Activated T-helper 2 cell treated with anti-CD3 and anti-CD28 coated beads, Interferon-gamma antibody, Interleukin-2, Interleukin-4, amounts not matched to agents 10 μg/mL and 5 μg/mL and 100 μg/mL, durations not matched to agents 14 hours and 24 hours and 36 hours (primary cell): ENCODE measurements at regions not wholly inside any gene's neighbourhood (a gene's known extent, or its start where the extent isn't known, plus 50 kb on each side); places are given as distances from the start of the nearest gene placed in this dataset.

ENCODE experiments used
- DNase-seq: peaks from one replicate; pipeline ENCODE4 v3.0.0; 2021; ENCODE audit warnings: low spot score
- H3K27ac Mint-ChIP-seq: one replicate; pipeline ENCODE4 v1.8.0; 2021; ENCODE audit warnings: mixed read lengths
- H3K27me3 Mint-ChIP-seq: one replicate; pipeline ENCODE4 v1.8.0; 2021; ENCODE audit warnings: low read depth, mixed read lengths
- H3K36me3 Mint-ChIP-seq: one replicate; pipeline ENCODE4 v1.8.0; 2021; ENCODE audit warnings: low read depth, mixed read lengths
- H3K4me1 Mint-ChIP-seq: one replicate; pipeline ENCODE4 v1.8.0; 2021; ENCODE audit warnings: low read depth, mixed read lengths
- H3K4me3 Mint-ChIP-seq: one replicate; pipeline ENCODE4 v1.8.0; 2021; ENCODE audit warnings: low read depth, mild to moderate bottlenecking, moderate library complexity, mixed read lengths
- H3K9me3 Mint-ChIP-seq: one replicate; pipeline ENCODE4 v1.8.0; 2021; ENCODE audit warnings: mixed read lengths
- intact Hi-C: fragments of 100-400 bp; cut with micrococcal nuclease; formaldehyde crosslinking; loops from one replicate; pipeline ENCODE4 v1.15.1; 2023

DNA sequence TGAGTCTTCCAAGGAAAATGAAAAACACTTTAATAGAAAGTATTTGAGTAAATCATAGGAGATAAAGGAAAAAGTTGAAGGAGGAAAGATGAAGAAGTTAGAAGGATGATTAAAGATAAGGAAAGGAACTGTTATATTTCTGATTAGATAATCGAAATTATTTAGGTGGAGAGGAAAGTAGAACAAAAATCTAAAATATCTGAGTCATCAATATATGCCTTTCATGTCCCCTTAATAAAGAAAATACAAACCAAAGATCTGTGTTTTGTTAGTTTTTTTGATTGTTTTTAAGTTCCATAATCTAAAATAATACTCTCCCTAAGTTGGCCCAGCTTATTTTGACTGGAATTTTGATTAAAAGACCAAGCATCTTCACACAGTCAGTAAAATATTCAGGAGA lies 412.9 kb upstream of the DDX18 start:
- no peaks in the 10 kb centered on the region for H3K36me3 Mint-ChIP-seq
- no peak overlapping the region for H3K27ac Mint-ChIP-seq
- peaks cover 13% of the 10 kb centered on the region for H3K9me3 Mint-ChIP-seq
- H3K4me3 Mint-ChIP-seq, result no peak overlapping the region
- intact Hi-C loops, result no loop called here
- no peak for DNase-seq
- H3K27me3 Mint-ChIP-seq, result no peaks in the 10 kb centered on the region
- no peaks in the 10 kb centered on the region for H3K4me1 Mint-ChIP-seq

DNA sequence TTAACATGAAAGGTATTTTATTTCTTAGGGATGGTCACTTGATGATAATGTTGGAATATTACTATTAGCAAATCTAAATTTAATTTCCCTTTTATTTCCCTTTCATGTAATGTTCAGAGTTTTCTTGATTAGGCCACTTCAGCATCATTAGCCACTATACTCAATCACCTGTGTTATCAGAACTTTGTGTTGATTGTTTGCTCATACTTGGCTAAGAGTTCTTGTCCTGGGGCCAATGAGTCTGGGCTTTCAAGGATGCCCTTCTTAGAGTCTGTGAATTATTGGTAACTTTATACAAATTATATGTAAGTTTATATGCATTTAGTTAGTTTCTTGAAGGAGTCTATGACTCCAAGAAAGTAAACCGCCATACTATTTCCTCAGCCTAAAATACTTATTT lies 408.0 kb upstream of the DDX18 start:
- no peak overlapping the region for H3K27ac Mint-ChIP-seq

DNA sequence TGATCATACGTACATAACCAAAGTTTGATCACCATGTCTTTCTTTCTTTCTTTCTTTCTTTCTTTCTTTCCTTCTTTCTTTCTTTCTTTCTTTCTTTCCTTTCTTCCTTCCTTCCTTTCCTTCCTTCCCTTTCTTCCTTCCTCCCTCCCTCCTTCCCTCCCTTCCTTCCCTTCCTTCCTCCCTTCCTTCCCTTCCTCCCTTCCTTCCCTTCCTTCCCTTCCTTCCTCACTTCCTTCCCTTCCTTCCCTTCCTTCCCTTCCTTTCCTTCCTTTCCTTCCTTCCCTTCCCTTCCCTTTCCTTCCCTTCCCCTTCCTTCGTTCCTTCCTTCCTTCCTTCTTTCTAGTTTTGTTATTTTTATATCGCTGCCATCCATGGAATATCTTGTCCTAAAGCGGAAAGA lies 406.7 kb upstream of the DDX18 start:
- intact Hi-C loops, result no loop called here
- H3K4me3 Mint-ChIP-seq, result no peak overlapping the region
- H3K9me3 Mint-ChIP-seq, result peaks cover 8% of the 10 kb centered on the region
- H3K36me3 Mint-ChIP-seq, result no peaks in the 10 kb centered on the region
- H3K27ac Mint-ChIP-seq, result no peak overlapping the region
- no peaks in the 10 kb centered on the region for H3K4me1 Mint-ChIP-seq
- no peaks in the 10 kb centered on the region for H3K27me3 Mint-ChIP-seq
- DNase-seq, result no peak

More for the DNA sequence above, 408.0 kb upstream of the DDX18 start:
- DNase-seq, result no peak
- Mint-ChIP-seq H3K4me1 (no peaks in the 10 kb centered on the region), H3K4me3 (no peak overlapping the region), H3K36me3 (no peaks in the 10 kb centered on the region), H3K27me3 (no peaks in the 10 kb centered on the region), H3K9me3 (peaks cover 6% of the 10 kb centered on the region)
- intact Hi-C loops, result no loop called here

DNA sequence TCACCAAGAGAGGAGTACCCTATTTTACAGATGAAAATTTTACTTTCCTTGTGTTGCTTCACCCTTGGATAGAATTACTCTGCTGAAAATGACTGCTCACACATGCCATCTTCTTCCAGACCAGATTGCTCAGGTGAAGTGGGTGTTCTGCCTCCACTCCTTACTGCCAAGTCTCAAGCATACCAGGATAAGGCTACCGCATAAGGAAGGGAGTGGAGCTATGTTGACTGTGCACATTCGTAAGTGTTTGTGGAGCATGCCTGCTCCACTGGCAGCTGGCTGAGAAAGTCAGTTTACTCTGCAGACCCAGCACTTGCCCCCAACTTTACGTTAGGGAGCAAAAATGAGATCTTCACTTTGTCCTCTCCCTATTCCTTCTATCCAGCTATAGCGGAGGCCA lies 405.0 kb upstream of the DDX18 start:
- DNase-seq, result no peak
- intact Hi-C loops, result no loop called here
- Mint-ChIP-seq H3K27me3 (no peaks in the 10 kb centered on the region), H3K27ac (no peak overlapping the region), H3K9me3 (peaks cover 8% of the 10 kb centered on the region), H3K4me3 (no peak overlapping the region), H3K4me1 (no peaks in the 10 kb centered on the region), H3K36me3 (no peaks in the 10 kb centered on the region)

DNA sequence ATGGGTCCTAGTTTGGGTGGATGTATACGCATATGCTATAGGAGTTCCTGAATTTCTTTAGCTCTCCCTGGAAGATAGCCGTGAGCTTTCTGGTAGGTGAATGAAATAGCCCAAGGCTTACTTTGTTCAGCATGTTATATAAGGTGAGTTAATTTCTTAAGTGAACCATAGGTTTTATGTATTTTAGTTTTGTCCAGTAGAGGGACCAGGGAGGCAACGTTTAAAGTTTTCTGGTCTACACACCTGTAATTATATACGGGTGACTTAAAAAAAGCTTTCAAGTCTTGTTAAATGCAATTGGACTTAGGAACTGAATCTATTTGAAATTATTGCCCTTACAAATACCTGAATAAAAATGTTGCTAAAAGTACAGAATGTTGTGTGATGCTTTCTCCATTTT lies 402.5 kb upstream of the DDX18 start:
- Mint-ChIP-seq H3K27ac (no peak overlapping the region), H3K4me1 (no peaks in the 10 kb centered on the region), H3K9me3 (peaks cover 11% of the 10 kb centered on the region), H3K4me3 (no peak overlapping the region), H3K27me3 (no peaks in the 10 kb centered on the region), H3K36me3 (no peaks in the 10 kb centered on the region)
- intact Hi-C loops, result no loop called here
- no peak for DNase-seq

DNA sequence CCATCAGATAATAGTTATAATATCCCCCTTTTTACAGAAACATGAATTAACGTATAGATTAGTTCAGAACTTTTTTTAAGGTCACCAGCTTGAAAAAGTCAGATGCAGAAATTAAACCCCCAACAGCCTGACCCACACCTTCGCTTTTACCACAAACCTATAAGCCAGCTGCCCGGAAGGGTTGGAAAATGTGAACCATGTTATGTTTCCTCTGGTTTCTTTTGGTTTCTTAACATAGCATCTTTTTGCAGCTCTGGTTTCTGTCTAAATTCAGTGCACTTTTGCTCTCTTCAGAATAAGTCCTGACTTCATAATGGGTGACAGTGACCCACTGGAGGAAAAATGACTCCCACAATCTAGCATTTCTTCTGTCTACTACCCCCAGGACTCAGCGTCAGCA lies 381.7 kb upstream of the DDX18 start:
- Mint-ChIP-seq H3K4me1 (no peaks in the 10 kb centered on the region), H3K9me3 (peaks cover 8% of the 10 kb centered on the region), H3K4me3 (no peak overlapping the region), H3K27ac (no peak overlapping the region), H3K36me3 (no peaks in the 10 kb centered on the region), H3K27me3 (no peaks in the 10 kb centered on the region)
- no peak for DNase-seq
- intact Hi-C loops, result no loop called here

DNA sequence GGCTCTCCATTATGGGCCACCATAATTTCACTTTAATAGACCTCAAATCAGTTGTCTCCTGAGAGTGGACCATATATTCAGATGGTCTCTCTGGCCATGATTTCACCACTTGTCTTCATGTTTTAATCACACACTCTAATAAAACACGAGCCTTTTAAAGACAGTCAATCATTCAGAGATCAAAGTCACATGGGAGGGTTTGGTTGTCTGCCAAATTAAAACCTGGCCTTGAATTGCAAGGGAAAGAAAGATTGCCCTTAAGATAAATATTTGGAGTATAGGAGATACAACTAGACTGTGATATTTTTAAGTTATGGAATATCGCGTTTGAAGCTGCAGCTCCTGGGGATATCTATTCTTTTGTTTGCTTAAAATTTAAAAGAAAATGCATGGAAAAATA lies 377.8 kb upstream of the DDX18 start:
- peaks cover 8% of the 10 kb centered on the region for H3K9me3 Mint-ChIP-seq
- no peak overlapping the region for H3K27ac Mint-ChIP-seq
- intact Hi-C loops, result no loop called here
- no peaks in the 10 kb centered on the region for H3K36me3 Mint-ChIP-seq
- no peak overlapping the region for H3K4me3 Mint-ChIP-seq
- H3K27me3 Mint-ChIP-seq, result no peaks in the 10 kb centered on the region
- DNase-seq, result no peak
- no peaks in the 10 kb centered on the region for H3K4me1 Mint-ChIP-seq

DNA sequence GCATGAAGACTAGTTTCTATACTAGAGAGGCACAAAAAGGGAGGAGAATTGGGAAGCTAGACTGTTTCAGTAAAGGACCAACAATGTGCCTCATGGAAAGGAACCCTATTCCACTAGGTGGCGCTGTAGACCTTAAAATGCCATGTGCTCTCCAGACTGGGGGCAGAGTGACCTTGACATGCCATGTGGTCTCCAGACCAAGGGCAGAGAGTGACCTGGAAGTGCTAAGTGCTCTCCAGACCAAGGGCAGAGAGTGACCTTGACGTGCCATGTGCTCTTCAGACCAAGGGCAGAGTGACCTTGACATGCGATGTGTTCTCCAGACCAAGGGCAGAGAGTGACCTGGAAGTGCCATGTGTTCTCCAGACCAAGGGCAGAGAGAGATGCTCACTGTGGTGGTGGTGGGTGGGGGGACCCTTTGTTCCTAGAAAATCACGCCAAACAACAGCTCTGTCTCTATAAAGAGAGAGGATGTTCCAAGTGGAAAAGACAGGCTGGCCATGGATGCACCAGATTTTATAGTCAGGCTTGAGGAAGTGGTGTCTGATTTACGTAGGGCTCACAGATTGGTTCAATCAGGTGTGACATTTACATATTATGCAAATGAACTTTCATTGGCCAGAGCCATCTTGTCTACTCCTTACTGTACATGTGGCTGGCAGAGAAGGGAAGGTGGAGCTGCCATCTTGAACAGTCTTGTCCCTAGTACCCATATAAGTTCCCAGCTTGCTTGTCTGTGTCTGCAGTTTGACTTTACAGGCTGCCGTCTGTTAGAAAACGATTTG lies 344.0 kb upstream of the DDX18 start:
- no peak overlapping the region for H3K27ac Mint-ChIP-seq

DNA sequence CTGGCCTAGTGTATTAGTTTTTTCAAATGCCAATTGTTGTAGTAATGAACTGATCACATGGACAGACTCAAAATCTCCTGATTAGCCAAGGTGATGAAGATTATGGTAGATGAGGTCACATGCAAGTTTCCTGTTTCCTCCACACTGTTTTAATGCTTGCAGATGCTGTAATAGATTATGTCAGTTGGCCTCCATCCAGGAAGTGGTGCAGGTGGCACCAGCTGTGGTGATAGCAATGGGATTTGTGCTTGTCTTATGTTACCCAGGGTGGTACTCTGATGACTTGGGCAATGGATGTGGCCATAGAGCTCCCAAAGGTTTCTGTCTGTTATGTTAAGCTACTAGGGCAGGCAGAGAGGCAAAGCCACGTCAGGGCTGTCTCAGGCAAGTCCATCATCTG lies 332.9 kb upstream of the DDX18 start:
- no peak overlapping the region for H3K4me3 Mint-ChIP-seq
- no peak overlapping the region for H3K27ac Mint-ChIP-seq
- H3K27me3 Mint-ChIP-seq, result no peaks in the 10 kb centered on the region
- H3K9me3 Mint-ChIP-seq, result peaks cover 8% of the 10 kb centered on the region
- H3K36me3 Mint-ChIP-seq, result no peaks in the 10 kb centered on the region
- intact Hi-C loops, result no loop called here
- no peaks in the 10 kb centered on the region for H3K4me1 Mint-ChIP-seq
- DNase-seq, result no peak

More for the DNA sequence above, 344.0 kb upstream of the DDX18 start:
- DNase-seq, result no peak
- Mint-ChIP-seq H3K9me3 (peaks cover 5% of the 10 kb centered on the region), H3K4me1 (no peaks in the 10 kb centered on the region), H3K27me3 (no peaks in the 10 kb centered on the region), H3K4me3 (no peak overlapping the region), H3K36me3 (no peaks in the 10 kb centered on the region)
- intact Hi-C loops, result loop anchor here (10.0 kb wide), 1 partner anchor 304 kb away; no protein-coding TSS in a partner anchor

DNA sequence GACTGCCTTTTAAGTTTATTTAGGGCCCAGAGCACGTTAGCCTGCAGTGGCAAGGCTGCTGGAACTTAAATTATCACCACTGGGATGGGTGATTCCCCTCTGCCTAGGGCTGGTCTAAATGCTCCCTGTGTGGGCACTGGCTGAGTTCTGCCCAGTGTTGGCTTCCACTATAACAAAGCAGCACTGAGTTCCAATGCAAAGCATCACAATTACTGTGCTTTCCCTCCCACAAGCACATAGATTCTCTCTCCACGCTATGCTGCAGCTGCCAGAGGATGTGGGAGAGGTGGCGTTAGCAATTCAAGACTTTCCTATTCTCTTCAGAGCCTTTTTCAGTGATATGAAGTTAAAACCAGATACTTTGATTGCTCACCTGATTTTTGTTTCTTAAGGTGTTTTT lies 328.9 kb upstream of the DDX18 start:
- Mint-ChIP-seq H3K36me3 (no peaks in the 10 kb centered on the region), H3K27ac (no peak overlapping the region), H3K9me3 (no peaks in the 10 kb centered on the region), H3K27me3 (no peaks in the 10 kb centered on the region), H3K4me1 (no peaks in the 10 kb centered on the region), H3K4me3 (no peak overlapping the region)
- intact Hi-C loops, result no loop called here
- no peak for DNase-seq

DNA sequence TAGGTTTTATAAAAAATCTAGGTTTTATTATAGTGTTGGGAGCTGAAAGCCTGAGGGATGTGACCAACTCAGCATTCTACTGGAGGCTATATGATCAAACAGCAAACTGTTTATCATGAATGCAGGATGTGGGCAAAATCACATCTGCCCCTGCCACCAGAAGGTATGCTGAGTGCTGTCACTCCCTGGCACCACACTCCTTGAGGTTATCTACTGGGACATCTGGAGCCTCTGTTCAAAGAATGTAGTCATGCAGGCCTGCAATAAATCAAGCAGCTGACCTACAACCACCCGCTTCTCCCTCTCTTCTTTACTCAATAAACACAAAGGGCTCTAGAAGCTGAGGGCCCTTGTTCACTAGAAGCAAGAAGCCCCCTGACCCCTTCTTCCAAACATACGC lies 328.4 kb upstream of the DDX18 start:
- Mint-ChIP-seq H3K27me3 (no peaks in the 10 kb centered on the region), H3K9me3 (no peaks in the 10 kb centered on the region), H3K36me3 (no peaks in the 10 kb centered on the region), H3K27ac (no peak overlapping the region), H3K4me1 (no peaks in the 10 kb centered on the region), H3K4me3 (no peak overlapping the region)
- no peak for DNase-seq
- intact Hi-C loops, result no loop called here

DNA sequence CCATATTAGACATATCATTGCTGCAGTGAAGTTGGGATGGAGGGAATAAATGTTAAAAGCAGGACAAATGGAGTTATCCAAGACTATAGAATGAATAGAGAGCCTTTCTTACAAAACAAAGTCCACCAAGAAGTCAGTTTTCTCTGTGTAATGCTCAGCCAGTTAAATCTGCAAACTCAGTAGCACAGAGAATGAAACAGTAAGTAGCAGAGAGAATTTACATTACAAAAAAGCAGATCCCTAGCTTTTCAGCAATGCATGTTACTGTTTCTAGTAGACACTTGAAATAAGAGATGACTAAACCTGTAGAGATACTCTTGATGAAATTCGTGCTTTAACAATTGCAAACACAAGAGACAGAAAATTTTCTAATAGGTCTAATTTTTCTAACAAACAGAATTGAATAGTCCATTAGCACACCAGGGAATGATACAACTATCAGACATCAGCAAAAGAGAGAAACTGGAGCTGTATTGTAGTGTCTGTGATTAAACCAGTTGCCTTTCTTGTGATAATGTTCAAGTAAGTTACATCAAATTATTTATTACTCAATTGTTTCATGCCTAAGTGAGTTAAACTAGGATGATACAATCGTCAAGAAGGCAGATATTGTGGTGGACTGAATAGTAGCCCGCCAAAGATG lies 322.2 kb upstream of the DDX18 start:
- no peaks in the 10 kb centered on the region for H3K36me3 Mint-ChIP-seq
- no peaks in the 10 kb centered on the region for H3K4me1 Mint-ChIP-seq
- no peak overlapping the region for H3K4me3 Mint-ChIP-seq
- DNase-seq, result no peak
- no peak overlapping the region for H3K27ac Mint-ChIP-seq
- no peaks in the 10 kb centered on the region for H3K27me3 Mint-ChIP-seq
- intact Hi-C loops, result no loop called here
- H3K9me3 Mint-ChIP-seq, result no peaks in the 10 kb centered on the region

DNA sequence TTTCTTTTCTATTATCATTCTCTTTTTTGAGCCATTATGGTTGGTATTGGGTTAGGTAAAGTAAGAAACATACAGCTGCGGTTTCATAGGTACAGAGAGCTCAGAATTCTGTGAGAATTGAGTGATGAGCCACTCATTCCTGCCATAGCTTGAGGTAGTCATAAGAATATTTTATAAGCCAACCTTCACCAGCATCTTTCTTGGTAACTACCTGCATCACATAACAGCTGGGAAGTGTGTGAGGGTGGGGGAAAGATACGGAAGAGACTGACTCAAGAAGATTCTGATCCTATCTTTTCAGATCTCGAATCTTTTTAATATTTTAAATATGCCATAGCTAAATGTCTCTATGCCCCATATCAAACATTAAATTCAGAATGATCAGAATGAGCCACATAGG lies 313.8 kb upstream of the DDX18 start:
- peaks cover 4% of the 10 kb centered on the region for H3K9me3 Mint-ChIP-seq

More for the DNA sequence above, 313.8 kb upstream of the DDX18 start:
- intact Hi-C loops, result no loop called here
- Mint-ChIP-seq H3K36me3 (no peaks in the 10 kb centered on the region), H3K4me3 (no peak overlapping the region), H3K27ac (no peak overlapping the region), H3K4me1 (no peaks in the 10 kb centered on the region), H3K27me3 (no peaks in the 10 kb centered on the region)
- no peak for DNase-seq
